Limb (tissue), 2 donors: ENCODE measurements at regions not wholly inside any gene's neighbourhood (a gene's known extent, or its start where the extent isn't known, plus 50 kb on each side); places are given as distances from the start of the nearest gene placed in this dataset.
A peak's percentile ranks its signal among the peaks of the same experiment; 100 is the strongest.

Experiments
- DNase-seq, 2 donors: peaks; one replicate each; pipeline ENCODE4 v3.0.0-alpha.2; 2016; ENCODE audit errors: extremely low spot score in 2 of 2

DNA sequence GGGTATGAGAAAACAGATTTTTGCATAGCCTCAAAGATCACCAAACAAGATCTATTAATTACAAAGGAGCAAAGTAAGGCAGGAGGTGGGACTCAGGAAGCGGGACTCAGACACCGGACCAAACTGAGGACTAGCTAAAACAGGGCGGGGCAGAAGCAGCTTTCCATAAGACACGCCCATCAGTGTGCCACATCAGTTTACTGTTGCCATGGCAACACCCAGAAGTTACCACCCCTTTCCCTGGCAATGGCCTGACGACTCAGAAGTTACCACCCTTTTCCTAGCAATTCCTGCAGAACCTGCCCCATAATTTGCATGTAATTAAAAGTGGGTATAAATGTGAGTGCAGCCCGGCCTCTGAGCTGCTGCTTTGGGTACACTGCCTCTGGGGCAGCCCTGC is 173.9 kb downstream of the SHANK2 start:
- no peak for DNase-seq

DNA sequence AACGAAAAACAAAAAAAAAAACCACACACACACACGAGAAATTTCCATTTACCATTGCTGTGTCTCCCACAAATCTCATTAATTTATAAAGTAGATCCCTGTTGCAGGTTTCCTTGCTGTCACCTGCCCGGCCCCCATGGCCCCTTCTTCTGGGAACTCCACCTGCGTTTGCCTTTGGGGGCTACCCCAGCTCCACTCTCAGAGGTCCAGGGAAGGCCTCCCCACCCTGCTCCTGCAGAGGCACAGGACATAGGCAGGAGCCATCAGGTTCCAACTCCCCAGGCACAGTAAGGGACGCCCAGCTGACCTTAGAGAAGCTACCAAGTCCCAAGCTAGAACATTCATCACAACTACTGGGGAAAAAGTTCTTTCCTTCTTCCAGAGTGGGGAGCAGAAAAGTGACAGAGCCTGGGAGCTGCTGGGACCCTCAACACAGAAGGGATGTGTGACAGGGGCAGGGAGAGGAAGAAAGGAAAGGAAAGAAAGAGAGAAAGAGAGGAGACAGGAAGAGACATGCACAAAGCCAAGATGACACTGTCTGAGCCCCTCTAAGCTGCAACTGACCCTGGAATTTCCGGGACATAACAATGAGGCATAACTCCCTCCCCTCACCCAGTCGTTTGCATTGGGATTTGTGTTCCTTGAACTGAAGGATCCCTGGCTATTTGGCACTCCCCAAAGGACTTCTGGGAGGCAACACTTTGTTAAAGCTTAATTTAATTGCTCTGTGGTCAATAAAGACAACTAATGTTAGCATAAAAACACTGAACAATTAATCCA is 175.7 kb downstream of the SHANK2 start:
- DNase-seq, result no peak

DNA sequence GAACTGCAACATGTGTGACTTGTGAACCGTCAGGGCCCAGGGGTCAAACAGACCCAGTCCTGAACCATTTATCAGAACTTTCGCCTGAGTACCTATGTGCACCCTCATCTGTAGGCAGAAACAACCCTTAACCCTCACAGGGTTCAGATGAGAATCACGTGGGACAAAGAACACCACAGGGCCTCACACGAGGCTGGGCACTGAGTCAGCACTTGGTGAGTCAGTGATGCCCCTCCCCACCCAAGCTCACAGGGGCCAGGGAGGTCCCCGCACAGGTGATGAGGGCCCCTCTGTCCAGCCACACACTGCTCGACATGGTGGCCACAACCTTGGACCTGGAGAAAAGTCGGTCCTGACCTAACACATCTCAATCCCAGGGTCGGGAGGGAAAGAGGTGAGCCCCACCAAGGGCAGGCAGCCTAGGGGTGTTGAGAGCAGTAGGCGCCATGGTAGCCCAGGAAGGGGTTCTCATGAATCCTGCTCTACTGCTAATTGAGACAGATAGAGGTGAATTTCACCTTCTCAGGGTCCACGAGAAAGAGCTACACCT is 176.4 kb downstream of the SHANK2 start:
- no peak for DNase-seq

DNA sequence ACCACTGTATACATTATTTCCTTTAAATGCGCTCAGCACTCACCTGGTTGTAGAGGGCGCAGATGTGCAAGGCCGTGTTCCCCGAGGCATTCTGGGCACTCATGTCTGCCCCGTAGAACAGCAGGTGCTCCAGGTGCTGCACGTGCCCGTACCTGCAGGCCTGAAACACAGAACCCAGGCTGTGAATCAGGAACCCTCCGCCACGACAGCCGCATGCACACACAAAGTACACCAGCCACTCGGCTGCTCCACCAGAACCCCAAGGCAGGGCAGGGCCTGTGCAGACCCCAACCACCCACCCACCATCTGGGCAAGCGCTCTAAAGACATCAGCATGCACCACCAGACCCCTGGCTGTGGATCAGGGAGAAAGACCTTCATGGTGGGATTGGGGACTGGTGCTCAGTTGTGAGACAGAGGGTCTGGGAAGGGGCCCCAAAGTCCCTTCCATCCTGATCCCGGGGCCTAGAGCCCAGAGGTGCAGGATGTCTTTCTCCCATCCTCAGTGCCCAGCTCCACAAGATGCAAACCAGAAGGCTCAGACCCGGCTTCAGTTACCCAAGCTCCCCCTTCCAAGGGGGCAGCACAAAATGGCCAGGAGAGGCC is 177.2 kb downstream of the SHANK2 start:
- no peak for DNase-seq

DNA sequence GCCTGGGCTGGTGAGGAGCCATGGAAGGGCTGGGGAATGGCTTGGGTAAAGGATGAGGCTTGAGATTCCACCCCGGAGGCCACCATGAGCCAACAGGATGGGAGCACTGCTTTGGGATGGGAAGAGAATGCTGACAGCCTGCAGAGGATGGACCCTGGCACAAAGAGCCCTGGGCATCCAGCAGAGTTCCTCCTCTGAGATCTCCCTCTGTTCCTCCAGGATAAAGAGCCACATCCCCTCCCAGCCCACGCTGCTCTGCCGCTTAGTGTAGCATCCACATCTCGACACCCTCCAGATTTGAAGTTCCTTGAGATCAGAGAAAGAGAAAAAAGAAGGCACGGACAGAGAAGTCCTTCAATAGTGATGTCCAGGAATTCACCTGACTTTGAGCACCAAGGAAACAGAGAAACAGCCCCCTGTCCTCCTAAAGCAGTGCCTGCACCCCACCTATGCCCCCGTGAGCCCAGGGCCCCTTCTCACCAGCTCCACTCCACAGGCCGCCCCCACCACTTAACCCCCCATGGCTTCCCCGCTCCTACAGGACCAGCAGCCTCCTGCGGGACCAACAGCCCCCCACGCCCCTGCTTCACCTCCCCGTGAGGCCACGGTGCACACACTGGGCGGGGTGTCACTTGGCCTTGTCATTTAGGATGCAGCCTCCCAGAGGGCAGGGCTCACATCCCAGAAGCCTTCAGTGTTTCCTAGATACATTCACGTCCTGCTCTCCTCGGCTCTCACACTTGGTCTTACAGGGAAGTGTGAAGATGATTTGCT is 180.5 kb downstream of the SHANK2 start:
- no peak for DNase-seq

DNA sequence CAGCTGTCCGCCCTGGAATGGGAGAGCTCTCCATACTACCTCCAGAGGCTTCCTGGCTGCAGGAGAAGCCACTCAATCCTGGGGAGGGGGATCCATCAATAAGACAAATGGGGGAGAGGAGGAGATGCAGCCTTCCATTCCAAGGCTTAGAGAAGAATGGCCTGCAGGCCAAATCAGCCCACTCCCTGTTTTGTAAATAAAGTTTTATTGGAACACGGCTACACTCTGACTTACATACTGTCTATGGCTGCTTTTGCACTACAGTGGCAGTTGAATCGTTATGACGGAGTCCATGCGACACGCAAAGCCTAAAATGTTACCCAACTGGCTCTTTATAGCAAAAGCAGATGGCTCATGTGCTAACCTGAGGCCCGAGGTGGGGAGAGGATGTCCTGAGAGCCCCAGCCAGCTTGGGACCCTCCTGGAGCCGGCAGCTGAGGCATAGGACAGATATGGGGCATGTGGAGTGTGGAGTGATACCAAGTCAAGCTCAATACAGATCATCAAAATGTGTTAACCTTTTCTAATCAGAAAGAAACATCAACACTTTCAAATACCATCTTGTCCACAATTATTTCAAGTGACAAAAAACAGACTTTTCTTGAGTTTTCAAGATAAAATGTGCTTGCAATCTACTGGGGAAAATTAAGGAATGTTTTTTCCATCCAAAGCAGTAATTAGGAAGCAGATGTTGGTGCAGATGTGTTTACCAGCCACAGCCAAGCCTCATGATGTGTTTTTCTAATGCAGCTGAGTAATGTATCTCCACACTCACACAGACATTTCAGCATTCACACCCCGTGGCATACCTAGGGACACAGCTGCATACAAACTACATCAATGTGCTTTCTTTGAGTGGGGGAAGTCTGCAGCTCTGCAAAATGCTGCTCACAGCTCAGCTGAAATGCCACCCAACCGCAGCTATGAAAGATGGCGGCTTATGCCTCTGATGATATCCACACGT is 181.6 kb downstream of the SHANK2 start:
- DNase-seq, result peak in 1 of 2 donors; percentile 18

DNA sequence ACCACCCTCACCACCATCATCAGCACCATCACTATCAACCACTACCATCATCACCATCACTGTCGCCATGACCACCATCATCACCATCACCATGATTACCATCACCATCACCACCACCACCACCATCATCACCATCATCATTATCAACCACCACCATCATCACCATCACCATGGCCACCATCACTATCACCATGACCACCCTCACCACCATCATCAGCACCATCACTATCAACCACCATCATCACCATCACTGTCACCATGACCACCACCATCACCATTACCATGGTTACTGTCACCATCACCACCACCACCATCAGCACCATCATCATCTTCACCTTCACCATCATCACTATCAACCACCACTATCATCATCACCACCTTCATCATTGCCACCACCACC is 183.4 kb downstream of the SHANK2 start:
- no peak for DNase-seq

DNA sequence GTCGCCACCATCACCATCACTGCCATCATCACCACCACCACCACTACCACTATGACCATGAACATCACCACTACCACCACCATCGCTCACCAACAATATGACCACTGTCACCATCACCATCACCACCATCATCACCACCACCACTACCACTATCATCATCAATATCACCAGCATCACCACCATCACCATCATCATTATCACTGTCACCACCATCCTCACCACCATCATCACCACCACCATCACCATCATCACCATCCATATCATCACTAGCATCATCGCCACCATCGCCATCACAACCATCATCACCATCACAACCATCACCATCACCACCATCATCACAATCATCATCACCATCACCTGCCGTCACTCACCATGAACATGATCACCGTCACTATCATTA is 184.6 kb downstream of the SHANK2 start:
- DNase-seq, result no peak

DNA sequence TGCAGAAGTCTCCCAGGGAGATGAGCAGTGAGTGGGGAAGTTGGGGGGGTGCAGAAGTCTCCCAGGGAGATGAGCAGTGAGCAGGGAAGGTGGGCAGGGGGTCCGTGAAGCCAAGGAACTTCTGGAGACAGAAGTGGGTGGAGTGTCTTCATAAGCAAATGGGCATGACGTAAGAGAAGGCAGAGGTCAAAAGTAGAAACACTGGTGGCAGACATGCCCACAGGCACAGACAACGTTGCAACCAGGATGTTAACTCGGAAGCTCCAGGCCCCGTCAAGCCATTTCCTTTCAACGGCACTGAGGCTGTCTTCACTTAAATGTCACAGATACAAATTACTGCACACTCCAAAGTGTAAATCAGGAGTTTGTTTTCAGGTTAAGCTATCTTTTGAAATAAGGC is 186.1 kb downstream of the SHANK2 start:
- DNase-seq, result no peak

DNA sequence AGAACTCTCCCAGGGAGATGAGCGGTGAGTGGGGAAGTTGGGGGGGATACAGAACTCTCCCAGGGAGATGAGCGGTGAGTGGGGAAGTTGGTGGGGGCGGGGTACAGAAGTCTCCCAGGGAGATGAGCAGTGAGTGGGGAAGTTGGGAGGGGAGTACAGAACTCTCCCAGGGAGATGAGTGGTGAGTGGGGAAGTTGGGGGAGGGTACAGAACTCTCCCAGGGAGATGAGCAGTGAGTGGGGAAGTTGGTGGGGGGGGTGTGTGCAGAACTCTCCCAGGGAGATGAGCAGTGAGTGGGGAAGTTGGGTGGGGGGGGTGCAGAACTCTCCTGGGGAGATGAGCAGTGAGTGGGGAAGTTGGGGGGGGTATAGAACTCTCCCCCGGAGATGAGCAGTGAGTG is 186.5 kb downstream of the SHANK2 start:
- no peak for DNase-seq

DNA sequence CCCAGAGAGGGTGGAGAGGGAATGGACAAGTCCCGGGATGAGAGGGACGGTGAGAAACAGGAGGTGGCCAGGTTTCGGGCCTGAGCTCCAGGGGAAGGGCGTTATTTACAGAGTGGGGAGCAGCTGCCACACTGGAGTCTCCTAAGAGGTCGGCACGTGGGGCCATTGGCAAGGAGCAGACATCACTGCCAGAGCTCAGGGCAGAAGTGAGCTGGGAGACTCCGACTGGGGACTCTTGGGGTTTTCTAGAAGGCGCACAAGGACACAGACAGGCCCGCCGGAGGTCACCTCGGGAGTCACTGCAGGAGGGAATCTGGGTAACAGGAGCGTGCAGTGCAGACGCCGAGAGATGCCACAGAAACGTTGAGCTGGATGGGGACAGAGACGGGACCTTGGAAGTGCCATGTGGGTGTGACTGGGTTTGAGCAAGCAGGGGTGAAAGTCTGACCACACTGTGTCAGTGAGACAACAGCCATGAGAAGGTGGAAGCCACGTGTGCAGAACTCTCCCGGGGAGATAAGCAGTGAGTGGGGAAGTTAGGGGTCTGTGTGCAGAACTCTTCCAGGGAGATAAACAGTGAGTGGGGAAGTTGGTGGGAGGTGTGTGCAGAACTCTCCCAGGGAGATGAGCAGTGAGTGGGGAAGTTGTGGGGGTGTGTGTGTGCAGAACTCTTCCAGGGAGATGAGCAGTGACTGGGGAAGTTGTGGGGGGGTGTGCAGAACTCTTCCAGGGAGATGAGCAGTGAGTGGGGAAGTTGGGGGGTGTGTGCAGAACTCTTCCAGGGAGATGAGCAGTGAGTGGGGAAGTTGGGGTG is 187.5 kb downstream of the SHANK2 start:
- DNase-seq, result no peak

DNA sequence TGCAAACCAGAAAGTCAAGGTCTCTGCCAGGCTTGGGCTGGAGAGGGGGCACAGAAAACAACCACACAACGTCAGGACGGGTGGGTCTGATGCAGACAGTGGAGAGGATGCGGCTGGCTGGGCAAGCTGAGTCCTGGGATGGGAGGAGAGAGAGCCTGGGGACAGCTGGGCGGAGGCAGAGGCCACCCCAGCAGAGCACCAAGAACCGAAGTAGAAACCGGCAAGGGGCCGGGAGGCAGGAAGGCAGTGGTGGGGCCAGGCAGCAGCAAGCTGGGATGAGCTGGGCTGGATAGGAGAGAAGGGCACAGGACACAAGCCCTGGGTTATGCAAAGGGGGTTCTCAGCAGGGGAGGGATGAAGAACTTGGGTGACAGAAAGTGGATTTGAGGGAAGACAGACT is 188.2 kb downstream of the SHANK2 start:
- no peak for DNase-seq

DNA sequence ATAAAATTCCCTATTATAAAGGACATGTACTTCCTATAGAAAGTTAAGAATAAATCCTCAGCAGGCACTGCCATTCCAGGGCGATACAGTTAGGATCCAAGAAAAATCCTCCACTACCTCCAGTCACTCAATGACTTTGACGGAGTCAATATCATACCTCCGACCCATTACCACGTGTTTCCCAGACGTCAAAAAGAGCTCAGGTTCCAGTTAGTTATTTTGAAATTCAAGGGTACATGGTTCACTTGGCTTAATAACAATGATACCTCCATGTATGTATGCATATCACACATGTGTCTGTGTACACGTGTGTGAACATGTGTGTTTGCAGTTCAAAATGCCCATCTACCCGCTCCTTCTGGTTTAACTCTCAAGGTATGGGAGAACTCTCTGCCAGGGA is 189.2 kb downstream of the SHANK2 start:
- DNase-seq, result no peak

DNA sequence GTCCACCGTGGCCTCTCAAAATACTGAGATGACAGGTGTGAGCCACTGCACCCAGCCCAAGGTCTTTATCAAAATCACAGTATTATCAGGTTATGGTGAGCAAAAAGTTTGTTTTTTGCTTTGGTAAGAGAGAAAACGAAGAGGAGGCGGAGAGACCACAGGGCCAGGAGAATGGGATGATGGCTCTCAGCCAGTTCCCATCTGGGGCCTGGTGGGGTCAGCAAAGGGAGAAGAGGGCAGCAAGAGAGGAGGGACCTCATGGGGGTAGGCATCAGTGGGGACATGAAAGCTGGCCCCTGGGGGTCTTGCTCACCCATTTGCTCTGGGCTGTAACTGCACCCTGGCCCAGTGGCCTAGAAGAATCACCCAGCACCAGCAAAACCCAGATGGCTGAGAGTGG is 190.2 kb downstream of the SHANK2 start:
- DNase-seq, result no peak

DNA sequence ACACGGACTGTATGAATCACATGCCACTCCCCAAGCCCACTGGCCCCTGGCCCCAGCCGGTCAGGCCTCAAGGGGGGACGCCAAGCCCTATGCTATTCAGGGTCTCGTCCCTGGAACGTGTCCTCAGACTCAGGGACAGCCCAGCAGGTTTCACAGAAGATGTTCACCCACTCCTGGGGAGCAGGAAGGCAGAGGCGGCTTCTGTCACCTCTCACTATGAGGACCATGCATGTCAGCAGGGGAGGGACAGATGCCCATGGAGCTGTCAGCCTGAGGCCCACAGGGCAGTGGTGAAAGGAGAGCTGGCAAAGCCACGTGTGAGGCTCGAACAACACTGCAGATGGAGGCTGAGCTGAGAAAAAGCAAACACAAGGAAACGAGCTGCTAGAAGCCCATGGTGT is 192.0 kb downstream of the SHANK2 start:
- DNase-seq, result no peak

DNA sequence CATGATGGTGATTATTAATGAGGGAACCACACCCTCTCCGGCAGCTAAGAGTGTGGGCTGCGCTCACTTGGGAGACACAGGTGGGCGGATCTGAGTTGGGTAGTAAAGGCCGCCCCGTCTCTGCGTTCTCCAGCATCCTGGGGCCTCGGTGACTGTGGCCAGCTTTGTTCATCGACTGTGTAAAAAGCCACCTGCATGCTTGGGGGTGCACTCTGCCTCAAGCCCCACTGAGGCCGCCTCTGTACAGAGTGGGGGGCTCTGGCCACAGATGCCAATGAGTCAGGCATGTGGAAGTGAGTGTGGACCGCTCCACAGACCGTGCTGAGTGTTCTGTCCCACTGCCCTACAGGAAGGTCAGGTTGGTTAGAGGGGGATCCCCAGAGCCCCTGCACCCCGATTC is 192.7 kb downstream of the SHANK2 start:
- no peak for DNase-seq

DNA sequence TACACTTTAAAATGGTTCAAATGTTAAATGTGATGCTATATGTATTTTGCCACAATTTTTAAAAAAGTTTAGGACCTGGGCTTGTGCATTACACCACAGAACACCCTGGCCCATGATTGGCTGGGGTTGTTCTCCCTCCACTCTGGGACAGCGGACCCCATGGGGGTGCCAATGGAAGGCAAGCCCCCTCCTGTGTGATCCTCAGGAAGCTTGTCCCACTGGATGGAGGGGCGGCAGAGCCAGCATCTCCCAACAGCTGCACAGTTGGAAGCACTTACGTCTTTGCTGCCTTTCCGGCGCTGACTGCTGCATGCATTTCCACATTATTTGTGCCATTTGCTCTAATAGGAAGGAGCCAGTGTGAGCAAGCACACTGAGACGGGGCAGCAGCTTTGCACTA is 196.5 kb downstream of the SHANK2 start:
- DNase-seq, result no peak
